Stimulated activated CD4-positive, alpha-beta T cell treated with anti-CD3 and anti-CD28 coated beads, Interleukin-1b, Interleukin-23, amount 100 ng/mL, for 1 hour (primary cell): ENCODE measurements at regions not wholly inside any gene's neighbourhood (a gene's known extent, or its start where the extent isn't known, plus 50 kb on each side); places are given as distances from the start of the nearest gene placed in this dataset.

Source experiments
- DNase-seq, 2 donors: peaks; one replicate each; pipeline ENCODE4 v3.0.0-alpha.2; 2020; ENCODE audit warnings: low read depth in 2 of 2

- no peak for DNase-seq
These were observed 554.3 kb downstream of the TYW1 start for GRCh38 chr7:67550801-67551436.

- no peak for DNase-seq
These were observed 556.1 kb downstream of the TYW1 start for GRCh38 chr7:67552738-67553137.

- no peak for DNase-seq
These were observed 556.7 kb downstream of the TYW1 start for GRCh38 chr7:67553378-67553777.

GRCh38 chr7:67554986-67555385, 558.4 kb downstream of the TYW1 start:
- no peak for DNase-seq

GRCh38 chr7:67564959-67565358, 568.3 kb downstream of the TYW1 start:
- DNase-seq, result no peak

GRCh38 chr7:67566101-67566500, 569.5 kb downstream of the TYW1 start:
- no peak for DNase-seq

- DNase-seq, result no peak
These were observed 574.5 kb downstream of the TYW1 start for GRCh38 chr7:67571026-67571545.

- no peak for DNase-seq
These were observed 577.0 kb downstream of the TYW1 start for GRCh38 chr7:67573639-67574038.

DNA sequence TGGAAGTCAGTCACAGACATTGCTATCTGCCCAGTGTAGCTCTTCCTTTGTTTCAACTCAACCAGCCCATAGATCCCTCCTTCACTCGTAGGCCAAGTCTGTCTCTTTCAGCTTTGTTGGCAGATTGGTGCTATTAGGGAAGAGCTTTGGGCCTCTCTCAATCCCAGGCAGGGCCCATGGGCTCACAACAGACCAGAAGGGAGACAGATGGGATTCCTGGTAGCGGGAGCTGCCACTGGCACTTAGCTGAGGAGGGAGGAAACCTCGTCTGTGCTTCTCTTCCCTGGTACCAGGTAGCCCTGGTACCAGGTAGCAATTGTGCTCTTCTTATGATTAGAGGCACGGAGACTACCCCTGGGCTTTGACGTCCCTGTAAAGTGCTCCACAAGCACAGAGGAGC, 592.0 kb downstream of the TYW1 start:
- no peak for DNase-seq

DNA sequence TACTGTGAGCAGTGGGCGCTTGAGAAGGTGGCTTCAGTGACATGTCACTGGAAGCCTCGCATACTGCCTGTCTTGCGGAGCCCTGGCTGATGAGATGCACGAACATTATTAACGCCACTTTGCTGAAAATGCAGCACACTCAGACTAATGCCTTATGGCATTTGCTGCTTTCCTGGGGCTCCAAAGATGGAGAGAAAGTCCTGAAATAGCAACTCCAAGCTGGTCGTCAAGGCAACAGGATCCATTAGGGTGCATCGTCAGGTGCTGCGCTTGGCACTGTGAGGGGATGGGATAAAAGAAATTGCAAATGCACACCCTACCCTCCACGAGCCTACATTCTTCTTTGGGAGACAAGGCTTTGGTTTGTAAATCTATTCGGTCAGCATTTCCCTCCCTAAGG, 592.5 kb downstream of the TYW1 start:
- DNase-seq, result no peak

DNA sequence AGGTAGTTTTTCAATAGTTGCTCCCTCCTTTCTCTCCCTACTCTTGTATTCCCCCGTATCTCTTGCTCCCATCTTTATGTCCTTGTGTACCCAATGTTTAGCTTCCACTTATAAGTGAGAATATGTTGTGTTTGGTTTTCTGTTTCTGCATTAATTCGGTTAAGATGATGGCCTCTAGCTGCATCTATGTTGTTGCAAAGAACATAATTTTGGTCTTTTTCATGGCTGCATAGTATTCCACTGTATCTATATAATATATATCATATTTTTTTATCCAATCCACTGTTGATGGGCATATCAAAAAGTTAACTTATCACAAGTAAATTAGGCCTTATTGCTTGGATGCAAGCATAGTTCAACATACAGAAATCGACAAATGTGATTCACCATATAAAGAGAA, 594.0 kb downstream of the TYW1 start:
- no peak for DNase-seq

GRCh38 chr7:67593794-67594193, 597.2 kb downstream of the TYW1 start:
- DNase-seq, result no peak

GRCh38 chr7:67595431-67596180, 599.0 kb downstream of the TYW1 start:
- DNase-seq, result no peak

GRCh38 chr7:67597161-67597560, 600.5 kb downstream of the TYW1 start:
- DNase-seq, result no peak

GRCh38 chr7:67598469-67598868, 601.8 kb downstream of the TYW1 start:
- DNase-seq, result no peak

- no peak for DNase-seq
These were observed 602.9 kb downstream of the TYW1 start for GRCh38 chr7:67599331-67600062.

DNA sequence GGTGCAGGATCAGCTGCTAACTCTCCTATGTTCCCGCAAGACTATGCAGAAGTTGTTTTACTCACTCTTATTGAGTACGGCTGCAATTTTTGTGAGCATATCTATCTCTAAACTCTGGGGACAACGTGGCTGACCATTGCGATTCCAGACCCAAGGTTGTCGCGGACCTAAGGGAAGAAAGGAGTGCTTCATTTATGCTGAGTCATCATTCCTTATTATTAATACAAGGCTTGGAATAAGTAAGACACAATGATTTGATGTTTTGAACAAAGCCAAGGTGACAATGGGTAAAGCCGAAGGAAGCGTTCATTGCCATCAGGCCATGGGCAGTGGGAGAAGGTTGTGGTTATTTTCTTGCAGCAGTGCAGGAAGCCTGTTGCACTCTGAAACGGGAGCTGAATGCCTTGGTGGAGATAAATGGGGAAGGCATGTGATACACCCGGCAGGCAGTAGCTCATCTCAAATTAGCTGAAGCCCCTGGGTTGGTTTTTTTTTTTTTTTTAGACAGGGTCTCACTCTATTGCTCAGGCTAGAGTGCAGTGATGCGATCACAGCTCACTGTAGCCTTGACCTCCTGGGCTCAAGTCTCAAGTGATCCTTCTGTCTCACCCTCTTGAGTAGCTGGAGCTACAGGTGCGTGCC, 605.7 kb downstream of the TYW1 start:
- no peak for DNase-seq

- DNase-seq, result no peak
These were observed 608.1 kb downstream of the TYW1 start for GRCh38 chr7:67604461-67605386.

DNA sequence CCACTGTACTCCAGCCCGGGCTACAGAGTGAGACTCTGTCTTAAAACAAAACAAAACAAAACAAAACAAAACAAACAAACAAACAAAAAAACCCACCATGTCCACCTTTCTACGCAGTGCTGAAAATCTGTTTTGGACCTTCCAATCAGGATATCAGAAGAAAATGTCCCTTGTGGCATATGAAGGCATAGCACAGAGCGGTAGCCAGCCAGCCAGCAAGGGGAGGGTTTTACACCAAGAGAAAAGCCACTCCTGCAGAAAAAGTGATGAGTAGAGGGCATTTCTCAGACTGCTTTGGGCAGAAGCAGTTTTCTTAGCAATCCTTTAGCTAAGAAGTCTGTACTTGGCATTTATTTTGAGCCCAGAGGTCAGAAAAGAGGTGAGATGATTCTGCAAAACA, 612.2 kb downstream of the TYW1 start:
- no peak for DNase-seq

- no peak for DNase-seq
These were observed 614.3 kb downstream of the TYW1 start for GRCh38 chr7:67610897-67611296.

DNA sequence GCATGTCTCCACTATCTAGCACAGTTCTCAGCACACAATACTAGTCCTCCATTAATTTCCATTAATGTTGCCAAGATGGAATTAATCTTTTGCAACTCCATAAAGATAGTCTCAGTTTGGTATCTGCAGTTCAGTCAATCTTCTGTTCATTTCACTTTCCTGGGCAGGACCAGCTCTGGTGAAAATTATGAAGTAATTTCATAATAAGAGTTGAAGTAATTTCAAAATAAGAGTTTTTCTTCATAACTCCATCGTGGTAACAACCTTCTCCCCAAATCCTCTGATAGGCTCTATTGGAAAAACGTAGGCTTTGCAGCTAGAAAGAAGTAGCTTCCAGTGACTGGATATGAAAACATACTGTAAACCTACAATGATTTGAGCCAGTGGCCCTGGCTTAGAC, 618.2 kb downstream of the TYW1 start:
- DNase-seq, result no peak
